ENCODE measurements at regions not wholly inside any gene's neighbourhood (a gene's known extent, or its start where the extent isn't known, plus 50 kb on each side); places are given as distances from the start of the nearest gene placed in this dataset.
"Not testable (repeated sequence)": the region's sequence is repeated elsewhere in the genome, so short reads cannot be mapped to it uniquely, and the experiment has no call there.

DNA sequence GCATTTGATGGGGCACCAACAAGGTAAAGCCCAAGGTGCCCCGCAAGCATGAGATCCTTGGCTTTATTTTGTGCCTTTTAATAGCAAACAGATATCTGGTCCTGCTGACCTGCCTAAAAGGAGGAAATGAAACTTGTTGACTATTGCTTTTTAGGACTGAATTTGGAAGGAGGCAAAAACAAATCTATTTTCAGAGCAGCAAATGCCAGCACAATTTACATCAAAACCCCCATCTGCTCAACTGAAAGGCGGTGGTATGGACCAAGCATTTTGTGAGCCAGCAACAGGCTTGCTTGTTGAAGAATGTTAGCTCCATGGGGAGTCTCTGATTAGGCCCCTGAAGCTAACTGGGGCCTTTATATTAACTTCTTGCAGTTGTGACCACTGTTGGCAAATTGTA lies 192.6 kb upstream of the E2F8 start:
- DNase-seq (ENCODE audit: low read depth in 3 of 3): no peak

DNA sequence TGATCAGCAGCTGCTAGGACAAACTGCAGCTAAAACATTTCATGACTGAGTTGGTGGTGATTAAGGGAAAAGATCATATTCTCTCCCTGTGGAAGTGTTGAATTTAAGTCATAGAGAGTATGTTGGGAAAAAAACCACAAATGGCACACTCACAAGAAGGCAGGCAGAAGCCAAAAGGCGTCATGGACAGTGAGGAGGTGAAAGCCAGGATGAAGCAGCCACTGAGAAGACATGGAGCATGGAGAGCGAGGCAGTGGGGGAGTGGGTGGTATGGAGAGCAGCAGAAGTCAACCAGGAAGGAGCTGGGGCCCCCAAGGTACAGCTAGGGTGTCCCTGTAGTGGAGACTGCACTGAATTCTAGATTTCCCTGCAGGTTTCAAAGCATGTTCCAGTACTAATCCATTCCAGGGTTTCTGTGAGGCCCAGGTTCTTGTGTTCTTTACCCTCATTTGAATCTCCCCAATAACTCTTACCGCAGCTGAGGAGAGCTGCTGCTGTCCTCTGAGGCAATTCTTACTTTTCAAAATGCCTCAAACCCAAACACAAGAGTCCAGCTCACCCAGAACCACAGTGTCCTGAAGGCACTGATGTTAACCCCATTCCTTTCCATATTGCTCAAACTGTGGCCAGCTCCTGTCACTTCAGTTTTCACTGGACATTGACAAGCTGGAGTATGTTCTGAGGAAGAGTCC lies 191.8 kb upstream of the E2F8 start:
- DNase-seq (ENCODE audit: low read depth in 3 of 3): no peak

DNA sequence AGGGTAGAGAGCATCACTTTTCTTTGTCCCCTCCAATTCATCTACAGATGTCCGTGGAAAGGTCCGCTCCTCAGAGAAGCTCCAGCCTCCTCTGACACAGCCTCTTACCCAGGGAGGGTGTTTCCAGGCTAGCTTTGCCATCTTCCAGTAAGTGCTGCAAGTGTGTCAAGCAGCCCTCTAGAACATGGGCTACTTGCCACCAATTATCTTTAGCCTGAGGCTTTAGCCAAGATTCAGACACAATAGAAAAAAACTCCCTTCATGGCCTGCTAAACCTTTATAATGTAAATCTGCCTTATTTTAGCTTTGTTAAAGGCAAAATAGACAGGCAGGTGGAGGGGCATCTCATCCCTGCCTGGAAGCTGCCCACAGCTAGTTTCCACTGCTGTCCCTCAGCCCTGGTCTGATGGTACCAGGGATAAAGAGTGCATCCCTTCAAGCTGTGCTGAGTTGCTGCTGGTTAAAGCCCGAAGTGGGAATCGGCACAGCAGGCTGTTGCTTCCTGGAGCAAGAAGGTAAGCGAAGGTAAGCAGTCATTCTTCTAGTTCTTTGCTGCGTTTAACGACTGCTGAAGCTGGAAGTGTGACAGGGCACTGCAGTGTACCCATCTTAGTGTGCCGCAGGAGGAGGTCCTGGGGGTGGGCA lies 190.1 kb upstream of the E2F8 start:
- no peak for DNase-seq (ENCODE audit: low read depth in 3 of 3)

DNA sequence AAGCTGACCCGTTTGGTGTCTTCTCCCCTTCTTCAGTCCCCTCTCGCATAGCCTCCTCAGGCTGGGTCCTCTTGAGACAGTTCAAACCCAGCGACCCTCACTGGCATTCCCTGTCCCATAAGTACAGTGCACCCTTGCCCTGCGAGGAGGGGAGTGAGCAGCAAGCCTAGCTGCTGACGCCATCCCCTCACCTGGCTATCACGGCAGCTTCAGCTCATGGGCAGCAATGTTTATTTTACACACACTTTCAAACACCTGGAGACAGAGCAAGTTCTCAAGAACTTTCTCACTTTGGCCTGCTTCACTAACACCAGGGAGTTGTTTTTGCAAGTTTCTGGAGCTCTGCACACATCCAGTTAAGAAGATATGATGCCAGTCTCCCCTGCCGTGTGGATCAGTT lies 189.6 kb upstream of the E2F8 start:
- DNase-seq (ENCODE audit: low read depth in 3 of 3): no peak

DNA sequence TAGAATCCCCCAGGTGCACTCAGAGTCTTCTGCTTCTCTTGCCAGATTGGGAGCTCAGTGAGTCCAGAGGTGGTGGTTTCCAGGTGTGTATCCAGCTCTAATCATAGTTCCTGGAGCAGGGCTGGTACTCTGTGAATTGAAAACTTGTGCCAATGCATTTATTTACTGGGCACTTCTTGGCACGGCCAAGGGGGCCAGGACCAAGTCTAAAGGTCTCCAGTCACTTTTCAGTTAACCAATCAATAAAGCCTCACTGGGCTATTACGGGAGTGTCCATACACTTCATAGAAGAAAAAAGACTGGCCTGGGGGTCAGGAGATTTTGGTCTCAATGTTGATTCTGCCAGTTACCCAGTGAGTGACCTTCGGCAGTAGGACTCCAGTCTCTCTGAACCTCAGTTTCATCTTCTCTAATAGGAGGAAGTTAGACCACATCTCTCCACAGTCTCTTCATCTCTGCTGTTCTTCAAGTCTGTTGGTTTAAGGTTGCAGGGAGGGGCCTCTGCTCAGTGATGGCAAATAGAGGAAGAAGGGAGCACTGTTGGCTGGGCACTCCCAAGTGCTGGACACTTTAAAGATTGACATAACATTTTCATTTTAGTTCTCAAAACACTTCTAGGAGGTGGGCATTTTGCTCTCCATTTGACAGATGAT lies 188.5 kb upstream of the E2F8 start:
- no peak for DNase-seq (ENCODE audit: low read depth in 3 of 3)

DNA sequence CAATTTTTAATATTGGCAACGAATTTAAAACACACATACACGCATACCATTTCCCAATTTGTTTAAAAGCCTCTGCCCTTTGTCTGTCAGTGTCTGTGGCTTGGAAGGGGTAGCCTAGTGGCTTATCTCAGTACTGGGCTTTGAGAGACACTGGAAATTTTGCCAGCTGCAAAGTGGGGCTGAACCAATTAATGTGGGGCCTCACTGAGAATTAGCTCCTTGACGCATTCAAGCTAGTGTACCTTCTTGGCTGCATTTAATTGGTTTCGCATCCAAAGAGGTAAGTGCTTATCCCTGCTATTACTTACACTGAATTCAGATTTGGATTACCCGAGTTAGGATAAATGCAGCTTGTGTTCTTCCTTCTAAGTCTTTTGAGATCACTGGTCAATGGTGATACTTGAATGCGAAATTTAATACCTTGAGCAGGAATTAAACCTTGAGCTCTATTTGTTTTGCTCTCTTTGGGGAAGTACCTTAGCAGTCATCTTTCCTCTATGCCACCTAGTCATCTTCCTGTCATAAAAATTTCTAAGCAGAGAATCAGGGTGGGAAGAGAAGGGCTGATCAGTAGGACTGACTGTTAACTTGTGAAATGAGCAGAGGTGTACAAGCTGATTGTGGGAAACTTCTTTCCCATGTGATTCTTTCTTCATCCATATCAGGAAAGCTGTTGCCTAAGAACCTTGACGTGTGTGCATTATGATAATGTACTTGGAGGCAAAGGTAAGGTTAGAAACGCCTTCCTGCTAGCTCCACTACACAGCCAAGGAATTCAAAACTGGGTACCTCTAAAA lies 187.7 kb upstream of the E2F8 start:
- DNase-seq (ENCODE audit: low read depth in 3 of 3): no peak

DNA sequence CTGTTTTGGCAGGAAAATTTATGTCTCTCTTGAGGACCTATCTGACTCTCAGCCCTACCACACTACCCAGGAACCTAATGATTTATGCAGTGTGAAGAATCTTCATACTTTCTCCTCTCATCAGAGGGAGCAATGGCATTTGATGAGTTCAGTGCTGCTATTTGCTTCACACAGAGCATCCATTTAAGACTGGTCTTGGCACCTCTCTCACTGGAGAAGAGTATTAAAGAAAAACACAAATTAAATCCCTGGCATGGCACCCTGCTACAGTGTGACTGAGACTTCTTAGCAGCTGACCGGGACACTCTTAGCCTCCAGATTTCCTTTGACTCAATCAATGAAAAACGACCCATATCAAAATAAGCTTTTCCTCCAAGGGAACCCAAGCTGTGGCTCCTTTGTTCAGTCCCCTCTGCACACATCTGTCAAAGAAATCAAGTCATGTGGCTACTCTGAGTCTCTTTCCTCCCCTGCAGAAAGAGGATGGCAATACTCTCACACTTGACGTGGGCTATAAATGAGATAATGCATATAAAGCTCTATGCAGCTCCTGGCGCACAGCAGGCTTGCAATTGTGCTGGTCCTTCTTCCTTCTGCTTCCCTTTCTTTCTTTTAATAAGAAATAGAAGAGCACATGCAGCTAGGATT lies 186.1 kb upstream of the E2F8 start:
- DNase-seq (ENCODE audit: low read depth in 3 of 3): no peak

DNA sequence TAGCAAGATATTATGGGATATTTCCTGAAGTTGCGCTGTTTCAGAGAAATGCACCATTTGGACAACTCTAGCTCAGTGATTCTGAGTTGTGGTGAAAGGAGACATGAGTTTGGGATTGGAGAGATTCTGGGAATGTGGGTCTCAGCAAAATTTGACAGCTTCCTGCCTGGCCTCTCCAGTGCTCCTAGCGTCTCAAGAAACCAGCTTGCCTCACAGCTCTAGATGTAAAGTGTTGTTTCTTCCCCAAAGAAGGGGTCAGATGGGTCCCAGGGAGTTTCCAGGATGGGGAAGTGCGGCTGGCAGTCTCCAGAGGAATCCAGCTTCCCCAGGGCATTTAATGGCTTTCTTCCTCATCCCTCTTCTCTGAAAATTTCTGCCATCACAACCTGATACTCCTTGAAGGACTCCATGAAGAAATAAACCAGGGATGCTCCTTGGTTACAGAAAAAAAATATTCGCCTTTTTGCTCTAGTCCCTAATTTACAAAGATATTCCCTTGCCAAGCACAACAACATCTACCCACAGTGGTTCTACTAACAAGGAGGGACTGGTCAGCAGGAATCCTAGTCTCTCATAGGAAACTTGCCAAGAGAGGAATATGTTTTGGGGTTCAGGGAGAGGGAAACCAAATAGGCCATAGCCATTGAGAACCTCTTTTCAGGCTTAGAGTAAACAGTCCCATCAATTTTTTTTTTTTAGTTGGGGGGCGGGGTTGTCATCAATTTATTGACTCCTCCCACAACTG lies 185.4 kb upstream of the E2F8 start:
- no peak for DNase-seq (ENCODE audit: low read depth in 3 of 3)

DNA sequence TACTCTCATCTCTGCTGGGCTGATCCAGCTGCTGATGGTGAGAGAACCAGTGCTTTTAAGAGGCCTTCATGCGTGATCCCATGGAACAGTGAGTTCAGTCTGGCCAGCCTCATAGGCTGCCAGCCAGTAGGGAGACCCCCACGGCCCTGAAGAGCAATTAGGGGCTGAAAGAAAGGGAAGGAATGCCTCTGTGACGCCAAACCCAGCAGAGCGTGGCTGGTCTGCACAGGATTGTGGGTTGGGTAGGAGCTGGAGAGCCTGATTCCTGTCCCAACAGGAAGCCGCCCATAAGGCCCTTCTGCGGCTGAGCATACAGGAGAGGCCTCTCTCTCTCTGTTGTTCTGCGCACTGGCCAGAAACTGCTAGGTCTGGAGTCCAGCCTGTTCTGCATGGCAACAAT lies 181.5 kb upstream of the E2F8 start:
- DNase-seq (ENCODE audit: low read depth in 3 of 3): no peak

DNA sequence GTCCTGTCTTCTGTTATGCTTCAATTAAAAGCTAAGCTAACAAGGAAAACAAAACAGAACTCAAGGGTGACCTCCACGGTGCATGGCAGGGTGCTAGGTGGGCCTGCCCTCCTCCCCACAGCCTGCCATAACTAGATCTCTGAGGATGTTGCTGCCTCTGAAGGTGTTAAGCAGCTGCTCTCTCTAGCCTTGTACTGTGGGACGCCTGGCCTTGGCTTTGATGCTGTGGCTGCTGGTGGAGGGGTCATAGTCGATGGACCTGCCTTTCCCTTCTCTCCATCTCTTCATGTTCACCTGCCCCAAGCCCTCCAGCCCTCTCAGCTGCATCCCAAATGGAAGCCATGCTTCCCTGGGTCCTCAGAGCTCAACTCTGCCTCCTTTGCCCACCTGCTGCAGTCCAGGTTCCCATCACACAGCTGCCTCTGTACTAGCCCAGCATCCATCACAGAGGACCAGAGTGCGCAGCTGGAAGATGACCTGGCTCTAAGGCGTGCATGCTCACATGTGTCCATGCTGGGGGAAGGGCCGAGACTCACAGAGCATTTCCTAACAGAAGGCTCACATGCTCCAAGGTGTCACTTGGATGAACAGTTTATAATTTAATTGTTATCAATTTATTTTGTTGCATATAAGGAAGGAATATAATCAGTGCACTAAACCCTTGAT lies 180.3 kb upstream of the E2F8 start:
- DNase-seq (ENCODE audit: low read depth in 3 of 3): no peak

DNA sequence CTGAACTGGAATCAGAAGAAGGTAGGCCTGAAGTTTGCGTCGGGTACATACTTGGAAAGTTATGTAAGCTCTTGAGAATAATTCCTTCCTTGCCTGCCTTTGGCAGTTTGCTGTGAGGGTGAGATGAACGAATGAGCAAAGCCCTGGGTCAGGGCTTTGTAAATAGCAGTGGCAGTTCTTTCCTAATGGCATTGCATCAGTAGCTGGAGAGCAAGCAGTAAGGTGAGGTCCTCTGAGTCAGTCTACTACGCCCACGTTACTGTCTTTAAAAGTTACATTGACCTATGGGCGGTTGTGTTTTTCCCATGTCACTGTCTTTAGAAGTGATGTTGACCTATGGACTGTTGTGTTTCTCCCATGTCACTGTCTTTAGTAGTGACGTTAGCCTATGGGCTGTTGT lies 179.1 kb upstream of the E2F8 start:
- DNase-seq (ENCODE audit: low read depth in 3 of 3): no peak

DNA sequence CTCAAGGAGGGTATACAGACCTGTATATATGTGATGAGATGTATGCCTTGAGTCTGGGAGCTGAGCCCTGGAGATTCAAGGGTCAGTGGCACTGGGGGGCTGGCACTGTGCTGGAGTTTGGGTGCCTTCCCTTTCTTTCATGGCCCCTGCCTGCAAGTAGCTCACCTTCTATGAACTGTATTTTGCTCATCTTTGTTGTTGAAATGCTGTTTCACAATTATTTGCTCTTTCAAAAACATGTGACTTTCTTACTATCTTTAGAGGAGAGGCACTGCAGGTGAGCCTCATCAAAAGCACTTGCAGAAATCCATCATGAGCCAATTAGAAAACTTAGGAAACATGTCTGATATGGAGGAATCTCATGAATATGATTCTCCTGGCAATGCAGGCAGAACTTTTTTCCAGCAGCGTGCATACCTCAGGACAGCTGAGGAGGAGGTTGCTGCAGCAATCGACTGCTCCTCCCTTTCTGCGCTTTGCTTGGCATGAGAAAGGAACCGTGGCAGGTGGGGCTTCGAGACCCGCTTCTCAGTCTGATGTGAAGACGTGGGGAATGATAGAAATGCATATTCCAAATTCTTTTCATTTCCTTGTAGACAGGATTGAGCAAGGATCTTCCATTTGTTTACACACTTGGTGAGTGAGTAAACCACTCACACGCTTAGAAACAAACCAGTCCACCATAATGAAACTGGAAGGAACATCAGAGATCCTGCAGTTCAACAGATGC lies 178.4 kb upstream of the E2F8 start:
- no peak for DNase-seq (ENCODE audit: low read depth in 3 of 3)

DNA sequence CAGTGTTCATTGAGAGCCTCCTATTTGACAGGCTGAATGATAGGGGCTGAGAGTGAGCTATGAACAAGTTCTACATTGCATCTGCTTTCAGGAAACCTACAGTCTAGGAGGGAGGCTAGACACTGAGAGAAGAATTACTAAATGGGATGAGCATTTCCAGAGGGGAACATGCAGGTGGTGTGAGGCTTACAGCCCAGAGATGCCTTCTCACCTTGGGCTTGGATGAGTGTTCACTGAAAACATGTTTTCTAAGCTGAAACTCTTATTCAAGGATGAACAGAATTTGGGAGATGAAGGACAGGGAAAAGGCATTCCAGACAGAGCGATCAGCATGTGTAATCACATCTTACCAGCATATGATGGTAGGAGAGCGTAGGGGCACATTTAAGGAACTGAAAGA lies 177.5 kb upstream of the E2F8 start:
- no peak for DNase-seq (ENCODE audit: low read depth in 3 of 3)

DNA sequence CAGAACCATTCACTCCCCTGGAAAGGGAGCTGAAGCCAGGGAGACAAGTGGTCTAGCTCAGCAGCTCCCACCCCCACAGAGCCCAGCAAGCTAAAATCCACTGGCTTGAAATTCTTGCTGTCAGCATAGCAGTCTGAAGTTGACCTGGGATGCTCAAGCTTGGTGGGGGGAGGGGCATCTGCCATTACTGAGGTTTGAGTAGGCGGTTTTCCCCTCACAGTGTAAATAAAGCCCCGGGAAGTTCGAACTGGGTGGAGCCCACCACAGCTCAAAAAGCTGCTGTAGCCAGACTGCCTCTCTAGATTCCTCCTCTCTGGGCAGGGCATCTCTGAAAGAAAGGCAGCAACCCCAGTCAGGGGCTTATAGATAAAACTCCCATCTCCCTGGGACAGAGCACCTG lies 171.3 kb upstream of the E2F8 start:
- DNase-seq (ENCODE audit: low read depth in 3 of 3): not testable (repeated sequence)

DNA sequence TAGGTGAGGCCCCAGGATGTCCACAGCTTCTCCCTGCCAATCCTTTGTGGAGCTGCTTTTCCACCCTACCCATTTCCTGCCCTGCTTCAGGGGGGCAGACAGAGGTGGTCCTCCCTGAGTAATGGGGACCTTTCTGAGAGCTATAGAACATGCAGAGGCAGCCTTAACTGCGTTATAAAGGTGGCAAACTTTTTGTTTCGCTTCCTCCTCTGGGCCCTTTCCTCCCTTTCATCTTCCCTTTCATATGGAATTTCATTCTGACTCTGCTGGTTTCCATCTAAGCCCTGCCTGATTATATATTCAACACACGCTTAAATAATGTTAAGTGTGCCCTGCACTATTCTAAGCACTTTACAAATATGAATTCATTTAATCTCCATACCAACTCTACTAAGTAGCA lies 169.3 kb upstream of the E2F8 start:
- DNase-seq (ENCODE audit: low read depth in 3 of 3): no peak

DNA sequence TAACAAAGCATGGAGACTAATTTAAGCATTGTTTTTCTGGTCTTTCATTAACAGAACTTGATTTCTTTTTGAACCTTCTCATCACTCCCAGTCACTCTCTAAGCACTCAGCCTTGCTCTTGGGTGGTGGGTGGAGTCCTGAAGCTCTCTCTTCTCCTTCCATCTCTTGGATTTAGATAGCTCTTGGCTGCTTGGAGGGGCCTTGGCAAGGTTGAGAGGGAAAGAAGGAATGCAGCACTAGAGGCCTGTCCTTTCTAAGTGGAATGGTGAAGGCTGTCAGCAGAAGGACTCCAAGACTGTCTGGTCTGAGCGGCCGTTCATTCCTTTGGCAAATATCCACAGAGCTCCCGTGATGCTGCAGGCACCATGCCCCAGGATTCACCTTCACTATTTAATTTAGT lies 168.6 kb upstream of the E2F8 start:
- no peak for DNase-seq (ENCODE audit: low read depth in 3 of 3)

DNA sequence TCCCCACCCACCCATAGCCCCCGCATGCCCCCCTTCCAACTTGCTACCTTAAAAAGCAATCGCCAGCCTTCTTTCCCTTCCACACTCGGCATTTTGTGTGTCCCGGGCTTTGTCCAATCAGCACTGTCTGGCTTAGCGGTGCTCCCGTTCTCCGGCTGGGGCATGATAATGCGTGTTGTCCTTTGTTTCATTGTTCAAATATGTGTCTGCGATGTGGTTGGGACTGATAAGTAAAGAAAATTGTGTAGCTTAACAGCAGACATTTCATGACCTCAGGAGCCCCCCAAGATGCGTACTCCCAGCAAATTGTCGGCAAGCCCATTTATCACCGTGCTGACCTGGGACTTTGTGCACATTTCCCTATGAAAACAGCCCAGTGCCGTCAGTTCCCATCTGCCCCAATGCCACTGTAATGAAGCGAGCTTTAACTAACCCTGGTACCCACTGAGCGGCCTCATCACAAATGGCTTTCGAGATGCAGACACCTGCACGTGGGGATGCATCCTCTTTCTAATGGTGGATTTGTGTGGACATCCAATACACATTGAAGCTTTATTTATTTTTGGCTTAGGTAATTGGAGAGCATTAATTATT lies 167.0 kb upstream of the E2F8 start:
- no peak for DNase-seq (ENCODE audit: low read depth in 3 of 3)

DNA sequence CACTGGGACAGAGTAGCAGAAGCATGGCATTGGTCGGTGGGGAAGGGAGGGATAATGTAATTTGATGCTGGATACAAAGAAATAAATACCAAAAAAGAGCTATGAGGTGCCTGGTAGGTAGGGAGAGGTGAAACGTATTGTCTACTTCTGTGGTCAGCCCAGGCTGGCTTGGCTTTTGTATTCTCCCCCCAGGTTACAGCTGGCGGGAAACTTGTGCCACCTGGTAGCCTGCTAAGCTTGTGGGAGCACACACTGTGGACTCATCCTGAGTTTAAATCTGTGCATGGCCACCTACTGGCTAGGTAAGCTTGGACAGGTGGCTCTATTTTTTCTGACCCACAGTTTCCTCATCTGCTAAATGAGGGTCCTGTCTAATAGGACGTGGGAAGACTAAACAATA lies 165.2 kb upstream of the E2F8 start:
- DNase-seq (ENCODE audit: low read depth in 3 of 3): no peak

DNA sequence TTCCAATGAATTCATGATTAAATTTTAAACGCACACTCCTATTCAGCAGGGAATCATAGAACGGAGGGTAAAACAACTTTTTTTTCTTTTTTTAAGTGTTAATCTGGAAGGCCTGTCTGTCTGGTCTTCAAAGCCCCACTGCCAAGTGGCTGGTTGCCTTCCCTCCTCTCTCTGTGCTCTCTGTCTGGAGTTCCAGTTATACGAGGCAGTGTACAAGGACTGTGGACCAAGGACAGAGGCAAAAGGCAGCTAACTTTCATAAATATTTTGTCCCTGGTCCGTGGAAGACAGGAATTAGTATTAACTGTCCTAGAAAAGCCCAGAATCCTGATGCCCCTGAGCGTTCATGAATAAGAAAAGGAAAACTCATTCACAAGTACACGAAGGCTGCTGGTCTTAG lies 164.0 kb upstream of the E2F8 start:
- no peak for DNase-seq (ENCODE audit: low read depth in 3 of 3)

All from stimulated activated CD4-positive, alpha-beta T cell treated with anti-CD3 and anti-CD28 coated beads, TNF-alpha, amount 100 ng/mL, for 4 hours (primary cell).